Loucy (cell line): ENCODE measurements at regions not wholly inside any gene's neighbourhood (a gene's known extent, or its start where the extent isn't known, plus 50 kb on each side); places are given as distances from the start of the nearest gene placed in this dataset.

Source experiments
- H2AFZ ChIP-seq: fragments of 200-600 bp; sonication (generic); 2 replicates; pipeline ENCODE4 v1.6.0; 2016; ENCODE audit warnings: antibody characterized with exemption, mild to moderate bottlenecking, low read length, moderate library complexity
- H3F3A ChIP-seq: fragments of 200-600 bp; 2 replicates; pipeline ENCODE4 v1.6.0; 2016; ENCODE audit warnings: antibody characterized with exemption, low read depth, mild to moderate bottlenecking
- H3K27me3 ChIP-seq: fragments of 200-600 bp; sonication (generic); 2 replicates; pipeline ENCODE4 v1.6.1; 2014; ENCODE audit warnings: low read length, mild to moderate bottlenecking; ENCODE audit not compliant: insufficient read depth, poor library complexity, severe bottlenecking
- H3K36me3 ChIP-seq: fragments of 200-600 bp; sonication (generic); 2 replicates; pipeline ENCODE4 v1.6.1; 2016; ENCODE audit warnings: low read length; ENCODE audit not compliant: insufficient read depth
- H3K4me1 ChIP-seq: fragments of 200-600 bp; sonication (generic); 2 replicates; pipeline ENCODE4 v1.5.1; 2014; ENCODE audit warnings: low read length, mild to moderate bottlenecking; ENCODE audit not compliant: insufficient read depth, poor library complexity, severe bottlenecking
- H3K4me2 ChIP-seq: fragments of 200-600 bp; sonication (generic); 2 replicates; pipeline ENCODE4 v1.6.0; 2014; ENCODE audit warnings: antibody characterized with exemption, low read length, low read depth, mild to moderate bottlenecking; ENCODE audit not compliant: poor library complexity, severe bottlenecking
- H3K4me3 ChIP-seq: fragments of 200-600 bp; sonication (generic); 2 replicates; pipeline ENCODE4 v1.5.1; 2014; ENCODE audit warnings: low read length, mild to moderate bottlenecking, mixed read lengths; ENCODE audit not compliant: poor library complexity, severe bottlenecking
- H3K79me2 ChIP-seq: fragments of 200-600 bp; sonication (generic); 2 replicates; pipeline ENCODE4 v1.6.1; 2014; ENCODE audit warnings: low read length; ENCODE audit not compliant: insufficient read depth
- H3K9ac ChIP-seq: fragments of 200-600 bp; sonication (generic); 2 replicates; pipeline ENCODE4 v1.6.0; 2014; ENCODE audit warnings: mild to moderate bottlenecking, low read depth, low read length, moderate library complexity; ENCODE audit not compliant: poor library complexity, severe bottlenecking
- H3K9me2 ChIP-seq: fragments of 200-600 bp; sonication (generic); replicated peaks from 2 replicates; pipeline ENCODE4 v1.6.1; 2016; ENCODE audit warnings: low read depth, low read length, mixed read lengths
- H3K9me3 ChIP-seq: fragments of 200-600 bp; sonication (generic); 2 replicates; pipeline ENCODE4 v1.6.1; 2014; ENCODE audit warnings: mild to moderate bottlenecking, antibody characterized with exemption, low read length, low read depth; ENCODE audit not compliant: insufficient read depth
- H4K20me1 ChIP-seq: fragments of 200-600 bp; sonication (generic); 2 replicates; pipeline ENCODE4 v1.6.0; 2014; ENCODE audit warnings: antibody characterized with exemption, low read length, mild to moderate bottlenecking; ENCODE audit not compliant: insufficient read depth, poor library complexity, severe bottlenecking
- EZH2phosphoT487 ChIP-seq: fragments of 200-600 bp; IDR thresholded peaks from 2 replicates; pipeline ENCODE4 v1.6.1; 2018; ENCODE audit warnings: antibody characterized with exemption, mild to moderate bottlenecking, moderate library complexity, borderline replicate concordance
- TF ChIP-seq, protein P1 (sequence below): fragments of 200-600 bp; sonication (generic); conservative IDR thresholded peaks from 2 replicates; pipeline ENCODE4 v1.5.1; 2014; ENCODE audit warnings: mild to moderate bottlenecking, antibody characterized with exemption, low read length

DNA sequence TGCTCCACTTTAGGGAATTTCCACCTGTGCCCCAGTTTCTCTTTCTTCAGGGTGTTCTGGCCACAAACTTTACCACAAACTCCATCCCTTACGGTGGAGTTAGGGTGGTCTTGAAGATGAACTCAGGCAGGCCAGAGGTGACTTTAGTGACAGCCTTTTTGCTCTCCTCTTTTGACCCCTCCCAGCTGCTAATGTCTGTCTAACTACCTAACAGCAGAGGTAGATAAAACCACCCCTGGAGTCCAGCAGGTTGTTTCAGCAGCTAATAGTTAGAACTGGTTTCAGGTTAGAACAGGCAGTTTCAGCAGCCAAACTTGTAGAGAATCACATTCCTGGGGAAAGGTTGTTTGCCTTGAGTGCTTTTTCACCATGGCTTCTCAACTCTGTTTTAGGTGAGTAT lies 971.3 kb upstream of the CDH18 start:
- no peak overlapping the region for H2AFZ ChIP-seq
- no peaks in the 10 kb centered on the region for H4K20me1 ChIP-seq
- H3K27me3 ChIP-seq = no peaks in the 10 kb centered on the region
- H3K9me3 ChIP-seq = no peaks in the 10 kb centered on the region
- no peaks in the 10 kb centered on the region for H3K79me2 ChIP-seq
- H3K4me3 ChIP-seq = no peak overlapping the region
- no peak overlapping the region for H3K9ac ChIP-seq
- H3K36me3 ChIP-seq = no peaks in the 10 kb centered on the region
- TF ChIP-seq, protein P1, sequence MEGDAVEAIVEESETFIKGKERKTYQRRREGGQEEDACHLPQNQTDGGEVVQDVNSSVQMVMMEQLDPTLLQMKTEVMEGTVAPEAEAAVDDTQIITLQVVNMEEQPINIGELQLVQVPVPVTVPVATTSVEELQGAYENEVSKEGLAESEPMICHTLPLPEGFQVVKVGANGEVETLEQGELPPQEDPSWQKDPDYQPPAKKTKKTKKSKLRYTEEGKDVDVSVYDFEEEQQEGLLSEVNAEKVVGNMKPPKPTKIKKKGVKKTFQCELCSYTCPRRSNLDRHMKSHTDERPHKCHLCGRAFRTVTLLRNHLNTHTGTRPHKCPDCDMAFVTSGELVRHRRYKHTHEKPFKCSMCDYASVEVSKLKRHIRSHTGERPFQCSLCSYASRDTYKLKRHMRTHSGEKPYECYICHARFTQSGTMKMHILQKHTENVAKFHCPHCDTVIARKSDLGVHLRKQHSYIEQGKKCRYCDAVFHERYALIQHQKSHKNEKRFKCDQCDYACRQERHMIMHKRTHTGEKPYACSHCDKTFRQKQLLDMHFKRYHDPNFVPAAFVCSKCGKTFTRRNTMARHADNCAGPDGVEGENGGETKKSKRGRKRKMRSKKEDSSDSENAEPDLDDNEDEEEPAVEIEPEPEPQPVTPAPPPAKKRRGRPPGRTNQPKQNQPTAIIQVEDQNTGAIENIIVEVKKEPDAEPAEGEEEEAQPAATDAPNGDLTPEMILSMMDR = no peak
- no peak for TF ChIP-seq EZH2phosphoT487
- H3K4me2 ChIP-seq = no peak overlapping the region
- no peaks in the 10 kb centered on the region for H3K9me2 ChIP-seq
- no peaks in the 10 kb centered on the region for H3K4me1 ChIP-seq
- no peaks in the 10 kb centered on the region for H3F3A ChIP-seq

DNA sequence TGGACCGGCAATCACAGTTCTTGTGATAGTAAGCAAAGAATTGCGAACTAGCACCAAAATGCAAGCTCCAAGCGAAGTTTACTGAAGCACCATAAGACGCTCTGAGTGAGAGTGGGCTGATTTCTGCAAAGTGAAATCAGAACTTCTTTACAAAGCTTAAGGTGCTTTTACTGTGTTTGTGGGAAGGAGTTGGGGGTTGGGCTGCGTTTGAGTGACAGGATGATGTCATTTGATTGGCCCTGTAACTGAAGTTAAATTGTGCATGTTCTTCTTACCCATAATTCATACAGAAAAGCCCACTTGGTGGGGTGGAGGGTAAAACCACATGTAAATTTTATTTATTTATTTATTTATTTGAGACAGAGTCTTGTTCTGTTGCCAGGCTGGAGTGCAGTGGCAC lies 970.6 kb upstream of the CDH18 start:
- no peak for TF ChIP-seq EZH2phosphoT487
- TF ChIP-seq, protein P1 = no peak
- H3K4me1 ChIP-seq = no peaks in the 10 kb centered on the region
- no peaks in the 10 kb centered on the region for H3K9me2 ChIP-seq
- no peaks in the 10 kb centered on the region for H3K27me3 ChIP-seq
- H3F3A ChIP-seq = no peaks in the 10 kb centered on the region
- H3K4me2 ChIP-seq = no peak overlapping the region
- no peak overlapping the region for H3K4me3 ChIP-seq
- no peak overlapping the region for H2AFZ ChIP-seq
- no peaks in the 10 kb centered on the region for H3K36me3 ChIP-seq
- H3K9ac ChIP-seq = no peak overlapping the region
- no peaks in the 10 kb centered on the region for H4K20me1 ChIP-seq
- no peaks in the 10 kb centered on the region for H3K9me3 ChIP-seq
- no peaks in the 10 kb centered on the region for H3K79me2 ChIP-seq

DNA sequence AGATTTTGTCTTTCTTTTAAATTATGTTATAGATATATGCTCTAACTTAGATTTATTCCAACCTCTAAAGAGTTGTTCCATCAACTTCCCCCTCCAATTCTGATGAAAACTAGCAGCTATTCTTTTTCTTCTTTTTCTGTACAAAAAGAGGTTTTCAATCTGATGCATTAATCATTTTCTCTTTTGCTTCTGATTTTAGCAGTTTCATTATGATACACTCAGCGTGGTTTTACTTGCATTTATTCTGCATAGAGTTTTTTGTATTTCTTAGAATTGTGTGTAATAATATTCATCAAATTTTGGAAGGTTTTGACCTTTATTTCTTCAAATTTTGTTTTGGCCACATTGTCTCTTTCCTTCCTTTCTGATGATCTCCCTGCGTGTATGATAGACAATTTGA lies 968.1 kb upstream of the CDH18 start:
- Histone ChIP-seq H3K4me2 (no peak overlapping the region), H3K36me3 (no peaks in the 10 kb centered on the region), H3K9ac (no peak overlapping the region), H3K4me1 (no peaks in the 10 kb centered on the region), H4K20me1 (no peaks in the 10 kb centered on the region), H3K27me3 (no peaks in the 10 kb centered on the region), H3K4me3 (no peak overlapping the region), H2AFZ (no peak overlapping the region), H3K79me2 (no peaks in the 10 kb centered on the region), H3K9me3 (no peaks in the 10 kb centered on the region), H3F3A (no peaks in the 10 kb centered on the region), H3K9me2 (no peaks in the 10 kb centered on the region)
- TF ChIP-seq EZH2phosphoT487 = no peak
- TF ChIP-seq, protein P1 = no peak
